Activated CD8-positive, alpha-beta memory T cell treated with anti-CD3 and anti-CD28 coated beads, Interleukin-2, amount 50 U/mL, for 48 hours (primary cell): ENCODE measurements at regions not wholly inside any gene's neighbourhood (a gene's known extent, or its start where the extent isn't known, plus 50 kb on each side); places are given as distances from the start of the nearest gene placed in this dataset.
"Not testable (repeated sequence)": the region's sequence is repeated elsewhere in the genome, so short reads cannot be mapped to it uniquely, and the experiment has no call there.

Source experiments
- DNase-seq: peaks from one replicate; pipeline ENCODE4 v3.0.0-alpha.2; 2020

GRCh38 chr9:107568406-107568805 lies 78.8 kb upstream of the KLF4 start:
- DNase-seq = not testable (repeated sequence)

GRCh38 chr9:107567462-107567861 lies 77.9 kb upstream of the KLF4 start:
- DNase-seq = no peak

- DNase-seq = no peak
Measured at GRCh38 chr9:107566611-107567061, 77.1 kb upstream of the KLF4 start.

GRCh38 chr9:107562798-107563197 lies 73.2 kb upstream of the KLF4 start:
- no peak for DNase-seq

GRCh38 chr9:107559494-107560086 lies 70.0 kb upstream of the KLF4 start:
- no peak for DNase-seq

GRCh38 chr9:107557236-107557990 lies 67.8 kb upstream of the KLF4 start:
- DNase-seq = no peak

DNA sequence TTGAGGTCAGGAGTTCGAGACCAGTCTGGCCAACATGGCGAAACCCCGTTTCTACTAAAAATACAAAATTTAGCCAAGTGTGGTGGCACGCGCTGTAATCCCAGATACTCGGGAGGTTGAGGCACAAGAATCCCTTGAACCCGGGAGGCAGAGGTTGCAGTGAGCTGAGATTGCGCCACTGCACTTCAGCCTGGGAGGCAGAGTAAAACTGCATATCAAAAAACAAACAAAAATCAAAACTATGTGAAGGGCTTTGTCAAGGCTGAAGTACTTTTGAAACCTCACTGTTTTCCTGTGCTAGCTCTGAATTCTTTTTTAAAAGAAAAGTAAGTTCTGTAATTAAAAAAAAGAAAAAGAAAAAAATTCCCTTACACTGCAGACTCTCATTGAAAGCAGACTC lies 65.1 kb upstream of the KLF4 start:
- no peak for DNase-seq

- no peak for DNase-seq
Measured at GRCh38 chr9:107548298-107549142, 59.0 kb upstream of the KLF4 start.

GRCh38 chr9:107547772-107548297 lies 58.3 kb upstream of the KLF4 start:
- DNase-seq = no peak

DNA sequence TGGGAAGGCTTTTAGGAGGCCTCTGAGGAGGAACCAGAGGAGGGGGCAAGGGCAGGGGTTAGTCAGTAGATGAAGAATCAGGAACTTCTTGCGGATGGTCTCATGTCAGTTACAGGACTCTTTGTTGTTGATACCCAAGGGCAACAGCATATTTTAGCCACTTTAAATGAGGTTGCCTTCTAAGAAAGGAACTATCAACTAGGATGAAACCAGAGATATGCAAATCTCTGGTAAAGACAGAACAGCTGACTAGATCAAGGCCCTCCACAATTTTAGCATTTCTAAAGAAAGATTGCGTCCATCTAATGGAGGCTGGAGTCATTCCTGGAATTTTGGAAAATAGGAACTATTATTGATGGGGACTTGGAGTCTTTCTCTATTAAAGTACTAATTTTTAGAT lies 57.7 kb upstream of the KLF4 start:
- no peak for DNase-seq

DNA sequence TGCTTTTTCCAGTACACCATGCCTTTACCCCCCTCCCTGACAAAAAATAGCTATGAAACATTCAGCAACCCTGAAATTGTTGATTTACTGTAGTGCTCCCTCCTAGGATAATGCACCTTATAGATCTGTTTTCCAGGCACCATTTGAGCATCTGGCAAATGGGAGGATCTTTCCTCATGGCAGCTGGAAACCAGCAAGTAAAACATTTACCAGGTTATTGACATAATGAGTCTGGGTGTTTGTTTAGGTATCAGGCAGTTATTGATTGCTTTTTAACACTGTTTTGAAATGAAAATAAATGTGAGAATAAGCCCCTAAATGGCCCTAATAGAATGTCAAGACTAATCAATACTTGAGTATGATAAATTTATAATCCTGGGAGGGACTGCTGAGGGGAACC lies 57.3 kb upstream of the KLF4 start:
- DNase-seq = no peak

DNA sequence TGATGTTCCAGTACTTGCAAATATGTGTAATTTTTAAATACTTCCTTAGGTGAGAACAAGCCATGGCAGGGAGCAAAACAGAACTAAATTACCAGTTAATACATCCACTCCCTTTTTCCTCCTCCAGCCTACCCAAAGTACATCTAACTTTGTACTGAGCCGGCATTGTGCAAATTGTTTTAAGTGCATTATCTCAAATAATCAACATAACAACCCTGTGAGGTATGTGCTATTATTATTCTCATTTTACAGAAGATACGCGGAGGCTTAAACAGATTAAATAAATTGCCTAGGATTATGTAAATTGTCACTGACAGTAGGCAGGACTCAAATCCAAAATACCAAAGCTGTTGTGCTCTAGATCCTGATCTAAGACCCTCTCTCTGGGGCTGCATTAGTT lies 55.5 kb upstream of the KLF4 start:
- no peak for DNase-seq

DNA sequence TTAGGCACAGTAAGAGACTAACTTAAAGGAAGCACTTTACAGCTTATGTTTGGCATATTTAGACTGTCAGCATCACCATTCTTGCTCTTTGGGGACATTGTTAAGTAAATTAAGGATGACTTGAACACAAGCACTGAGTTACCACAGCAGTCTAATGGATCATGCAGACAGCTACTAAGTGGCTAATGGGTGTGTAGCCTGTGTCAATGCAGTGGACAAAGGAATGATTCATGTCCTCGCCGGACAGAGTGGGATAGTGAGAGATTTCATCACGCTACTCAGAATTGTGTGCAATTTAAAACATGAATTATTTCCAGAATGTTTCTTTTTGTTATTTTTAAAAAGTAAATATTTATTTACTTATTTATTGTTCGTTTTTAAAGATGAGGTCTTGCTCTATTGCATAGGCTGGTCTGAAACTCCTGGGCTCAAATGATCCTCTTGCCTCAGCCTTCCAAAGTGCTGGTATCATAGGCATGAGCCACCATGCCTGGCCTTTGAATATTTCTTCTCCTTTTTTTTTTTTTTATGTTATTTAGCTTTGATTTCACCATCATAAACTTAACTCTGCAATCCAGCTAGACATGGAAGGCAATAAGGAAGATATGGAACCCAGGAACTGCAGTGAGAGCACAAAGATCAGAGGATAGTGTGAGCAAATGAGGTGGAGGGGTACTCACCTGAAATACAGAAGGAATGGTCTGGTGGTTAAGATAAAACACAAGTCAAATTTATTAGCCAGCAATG lies 53.0 kb upstream of the KLF4 start:
- no peak for DNase-seq

- no peak for DNase-seq
Measured at GRCh38 chr9:107541523-107541922, 52.0 kb upstream of the KLF4 start.

DNA sequence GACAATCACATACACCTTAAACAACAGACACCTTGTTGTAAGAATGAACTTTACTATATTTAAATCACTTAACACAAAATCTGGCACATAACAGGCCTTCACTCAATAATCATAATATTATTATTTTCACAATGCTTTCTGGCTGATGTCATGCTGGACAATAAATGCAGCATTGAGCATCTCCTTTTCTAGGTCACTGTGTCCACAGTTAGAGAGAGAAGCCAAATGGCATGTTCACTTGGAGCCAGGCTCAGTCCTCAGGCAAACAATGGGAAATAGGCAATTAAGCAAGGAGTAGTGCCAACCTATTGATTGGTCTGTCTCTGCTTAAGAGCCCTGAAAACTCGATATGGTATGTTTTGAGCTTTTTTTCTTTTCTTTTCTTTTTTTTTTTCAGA lies 50.6 kb upstream of the KLF4 start:
- no peak for DNase-seq

GRCh38 chr9:107539427-107540163 lies 50.0 kb upstream of the KLF4 start:
- no peak for DNase-seq
